ENCODE measurements at regions not wholly inside any gene's neighbourhood (a gene's known extent, or its start where the extent isn't known, plus 50 kb on each side); places are given as distances from the start of the nearest gene placed in this dataset.
A peak's percentile ranks its signal among the peaks of the same experiment; 100 is the strongest.

- no peak for FAIRE-seq
These were observed 181.1 kb upstream of the SH3BP4 start for GRCh38 chr2:234770715-234771141.

More at GRCh38 chr2:234770715-234771141, 181.1 kb upstream of the SH3BP4 start:
- Histone ChIP-seq H2BK15ac (ENCODE audit: low read length) (0 out of 2 replicates have a peak overlapping the region, but pooled peaks have one; percentile 35), H3K27ac (ENCODE audit: low read depth, low read length) (no peak overlapping the region), H2BK5ac (ENCODE audit: low read depth, low read length) (no peak overlapping the region), H2BK12ac (ENCODE audit: low read depth, low read length) (no peak overlapping the region; the same call in 1 of the 2 replicates), H2BK120ac (replicated peaks; ENCODE audit: low read depth, low read length) (no peak overlapping the region), H3K4me2 (ENCODE audit: insufficient read depth in 1 of 2, low read depth in 2 of 2, low read length in 2 of 2) (no peak overlapping the region), H3K79me2 (ENCODE audit: control insufficient read depth in 1 of 2, insufficient read depth in 2 of 2, low read length in 2 of 2) (no peaks in the 10 kb centered on the region), H2AK5ac (ENCODE audit: low read depth, low read length) (no peak overlapping the region), H3K4me3 (ENCODE audit: extremely low read depth in 1 of 4, insufficient read depth in 2 of 4, low read depth in 3 of 4, low read length in 4 of 4) (no peak overlapping the region), H3K9ac (replicated peaks in 1 of 4; ENCODE audit: extremely low read depth in 1 of 4, low read depth in 3 of 4, low read length in 3 of 4) (no peak overlapping the region), H3K4me1 (replicated peaks in 1 of 4; ENCODE audit: control insufficient read depth in 3 of 4, insufficient read depth in 4 of 4, low read length in 3 of 4) (no peaks in the 10 kb centered on the region; a peak in 2 of 7 replicates), H2BK20ac (ENCODE audit: low read length) (no peak overlapping the region), H3K23me2 (ENCODE audit: low read depth, low read length) (no peaks in the 10 kb centered on the region), H3K79me1 (ENCODE audit: low read depth, low read length) (no peaks in the 10 kb centered on the region), H4K20me1 (replicated peaks in 1 of 2; ENCODE audit: control insufficient read depth in 1 of 2, insufficient read depth in 2 of 2, low read length in 2 of 2) (no peaks in the 10 kb centered on the region), H4K5ac (ENCODE audit: insufficient read length, low read depth, low read length) (no peak overlapping the region), H3K27me3 (replicated peaks in 1 of 4; ENCODE audit: control insufficient read depth in 3 of 4, extremely low read depth in 1 of 4, insufficient read depth in 3 of 4, low read length in 3 of 4) (no peaks in the 10 kb centered on the region), H2AFZ (ENCODE audit: low read length) (no peak overlapping the region), H3K4ac (replicated peaks; ENCODE audit: insufficient read length, low read depth, low read length) (no peak overlapping the region), H4K91ac (replicated peaks; ENCODE audit: insufficient read length, low read length) (no peak overlapping the region), H3K56ac (replicated peaks; ENCODE audit: insufficient read length, low read depth, low read length) (no peak overlapping the region), H4K8ac (ENCODE audit: extremely low read depth, insufficient read depth, low read length) (no peak overlapping the region), H3K18ac (ENCODE audit: extremely low read depth, low read length) (no peak overlapping the region), H3K9me3 (ENCODE audit: insufficient read depth in 2 of 2, low read depth in 1 of 2, low read length in 1 of 2) (no peaks in the 10 kb centered on the region; a peak in 1 of 4 replicates), H3K36me3 (ENCODE audit: control insufficient read depth in 2 of 4, insufficient read depth in 4 of 4, low read length in 3 of 4) (no peaks in the 10 kb centered on the region), H3K23ac (ENCODE audit: insufficient read length) (no peak overlapping the region), H3K14ac (ENCODE audit: insufficient read length) (no peak overlapping the region)
- TF ChIP-seq HDAC6 (IDR thresholded peaks at IDR 0.05; ENCODE audit: low read depth, low read length) (no peak), SIX5 (IDR thresholded peaks at IDR 0.05; ENCODE audit: low read depth, low read length) (no peak), SP2 (IDR thresholded peaks at IDR 0.05; ENCODE audit: low read length) (no peak)
- DNase-seq (ENCODE audit: low read depth in 1 of 2, low spot score in 2 of 2): no peak
- CTCF ChIA-PET (ENCODE audit: partially characterized antibody): interaction anchor here (1.0 to 2.0 kb wide), 3 partner anchors 10 to 347 kb away, joined by 3 to 6 read pairs (median 4); no protein-coding TSS in a partner anchor
- POLR2A ChIA-PET (ENCODE audit: partially characterized antibody): no interaction called here
